HCT116 (cell line): ENCODE measurements at regions not wholly inside any gene's neighbourhood (a gene's known extent, or its start where the extent isn't known, plus 50 kb on each side); places are given as distances from the start of the nearest gene placed in this dataset.

Experiments
- ATAC-seq: fragments of 200-7000 bp; cut with Tn5 transposase; 2 replicates; pipeline ENCODE4 v1.9.1; 2020; ENCODE audit warnings: mild to moderate bottlenecking, moderate library complexity
- BruUV-seq: library from RNA; stranded (reverse); fragments of 400-500 nt; replicated peaks from 2 replicates; lab custom pipeline; 2021; lab: Mats Ljungman, UMichigan
- CTCF ChIA-PET: fragments of 300-600 bp; sonication (Branson Sonifier 250); formaldehyde crosslinking; loops from one replicate; lab custom pipeline; 2021; ENCODE audit warnings: antibody characterized with exemption; lab: Charles Lee
- POLR2A ChIA-PET: fragments of 300-600, 350-600 bp; sonication (Branson Sonifier 250); formaldehyde crosslinking; loops from one replicate; lab custom pipeline; 2021; ENCODE audit warnings: antibody characterized with exemption; lab: Charles Lee
- RAD21 ChIA-PET, 2 experiments: fragments of 300-600 bp; sonication (Branson Sonifier 250); formaldehyde crosslinking; loops; one replicate each; lab custom pipeline; 2023; ENCODE audit warnings: low total read pairs in 2 of 2; ENCODE audit not compliant: uncharacterized antibody in 2 of 2, unreplicated experiment in 2 of 2, low non-redundant PET in 1 of 2; lab: Charles Lee
- DNase-seq: peaks from one replicate; pipeline ENCODE4 v3.0.0-alpha.2; 2010; ENCODE audit warnings: low read depth, low spot score
- H2AFZ ChIP-seq: fragments of 200-600 bp; shearing (Covaris generic), sonication (generic); 2 replicates; pipeline ENCODE4 v1.6.1; 2017; ENCODE audit warnings: low read depth, mixed run types, mixed read lengths, antibody characterized with exemption, low read length; ENCODE audit not compliant: poor library complexity, severe bottlenecking
- H3K27ac ChIP-seq: 2 replicates; pipeline ENCODE4 v1.5.1; 2012; ENCODE audit warnings: low read depth, low read length
- H3K27me3 ChIP-seq: fragments of 200-600 bp; sonication (generic); 2 replicates; pipeline ENCODE4 v1.6.1; 2016; ENCODE audit warnings: mixed run types, low read length, mixed read lengths; ENCODE audit not compliant: insufficient read depth
- H3K36me3 ChIP-seq, 2 experiments: fragments of 200-500 bp in 1 of 2; fragments of 200-600 bp in 1 of 2; sonication (Bioruptor generic) in 1 of 2; sonication (generic) in 1 of 2; 2 replicates each; pipeline versions ENCODE4 v1.5.1 to v1.6.1; 2014 to 2016; ENCODE audit warnings: low read length in 2 of 2, inconsistent platforms in 1 of 2, mixed read lengths in 1 of 2, mixed run types in 1 of 2; ENCODE audit not compliant: insufficient read depth in 2 of 2, control insufficient read depth in 1 of 2
- H3K4me1 ChIP-seq, 2 experiments: fragments of 200-600 bp in 1 of 2; sonication (generic) in 1 of 2; 2 replicates each; pipeline versions ENCODE4 v1.5.1 to v1.6.1; 2012 to 2017; ENCODE audit warnings: low read length in 2 of 2, inconsistent platforms in 1 of 2, mild to moderate bottlenecking in 1 of 2, mixed read lengths in 1 of 2, mixed run types in 1 of 2, moderate library complexity in 1 of 2; ENCODE audit not compliant: insufficient read depth in 2 of 2, control insufficient read depth in 1 of 2
- H3K4me2 ChIP-seq: fragments of 200-600 bp; sonication (generic); 2 replicates; pipeline ENCODE4 v1.6.1; 2017; ENCODE audit warnings: mixed run types, low read length, mixed read lengths
- H3K4me3 ChIP-seq, 2 experiments: fragments of 200-600 bp in 1 of 2; sonication (generic) in 1 of 2; replicated peaks in 1 of 2; 2 replicates each; pipeline ENCODE4 v1.5.1; 2011 to 2016; ENCODE audit warnings: low read length in 2 of 2, control low read depth in 1 of 2, low read depth in 1 of 2, mild to moderate bottlenecking in 1 of 2, mixed read lengths in 1 of 2, mixed run types in 1 of 2
- H3K79me2 ChIP-seq: fragments of 200-600 bp; sonication (generic); 2 replicates; pipeline ENCODE4 v1.6.1; 2017; ENCODE audit warnings: mild to moderate bottlenecking, mixed run types, low read length, moderate library complexity, mixed read lengths; ENCODE audit not compliant: insufficient read depth
- H3K9ac ChIP-seq: fragments of 200-600 bp; sonication (generic); 2 replicates; pipeline ENCODE4 v1.6.1; 2016; ENCODE audit warnings: low read length, mixed read lengths
- H3K9me2 ChIP-seq: fragments of 200-600 bp; sonication (generic), shearing (Covaris generic); 2 replicates; pipeline ENCODE4 v1.6.1; 2017; ENCODE audit warnings: mixed run types, mild to moderate bottlenecking, moderate library complexity; ENCODE audit not compliant: insufficient read depth
- H3K9me3 ChIP-seq, 2 experiments: fragments of 200-500 bp in 1 of 2; fragments of 200-600 bp in 1 of 2; sonication (Bioruptor generic) in 1 of 2; sonication (generic) in 1 of 2; 2 replicates each; pipeline ENCODE4 v1.6.1; 2014 to 2017; ENCODE audit warnings: low read length in 2 of 2, mixed read lengths in 2 of 2, inconsistent platforms in 1 of 2, low read depth in 1 of 2, mild to moderate bottlenecking in 1 of 2, mixed run types in 1 of 2, moderate library complexity in 1 of 2; ENCODE audit not compliant: control insufficient read depth in 1 of 2, insufficient read depth in 1 of 2
- H4K20me1 ChIP-seq: fragments of 200-600 bp; sonication (generic), shearing (Covaris generic); 2 replicates; pipeline ENCODE4 v1.6.1; 2017; ENCODE audit warnings: mixed run types, mild to moderate bottlenecking, moderate library complexity; ENCODE audit not compliant: insufficient read depth
- CBX3 ChIP-seq: IDR thresholded peaks from 2 replicates; pipeline ENCODE4 v1.6.1; 2012; ENCODE audit warnings: low read depth
- CEBPB ChIP-seq: IDR thresholded peaks from 2 replicates; pipeline ENCODE4 v1.6.1; 2012; ENCODE audit warnings: low read depth
- EGR1 ChIP-seq: IDR thresholded peaks from 2 replicates; pipeline ENCODE4 v1.6.1; 2012; ENCODE audit warnings: low read depth
- ELF1 ChIP-seq: IDR thresholded peaks from 2 replicates; pipeline ENCODE4 v1.6.1; 2012; ENCODE audit warnings: low read depth, borderline replicate concordance
- EZH2 ChIP-seq: fragments of 200-600 bp; sonication (generic); IDR thresholded peaks from 2 replicates; pipeline ENCODE4 v1.6.1; 2017; ENCODE audit warnings: antibody characterized with exemption, mixed run types
- EZH2phosphoT487 ChIP-seq: fragments of 200-600 bp; IDR thresholded peaks from 2 replicates; pipeline ENCODE4 v1.6.1; 2018; ENCODE audit warnings: antibody characterized with exemption, borderline replicate concordance
- FOSL1 ChIP-seq: IDR thresholded peaks from 2 replicates; pipeline ENCODE4 v1.6.1; 2012; ENCODE audit warnings: low read depth
- JUND ChIP-seq: IDR thresholded peaks from 2 replicates; pipeline ENCODE4 v1.6.1; 2012
- POLR2AphosphoS5 ChIP-seq: IDR thresholded peaks from 2 replicates; pipeline ENCODE4 v1.6.1; 2011; ENCODE audit warnings: mild to moderate bottlenecking, low read depth, low read length, moderate library complexity
- SIN3A ChIP-seq: IDR thresholded peaks from 2 replicates; pipeline ENCODE4 v1.6.1; 2012; ENCODE audit warnings: low read depth
- SP1 ChIP-seq: IDR thresholded peaks from 2 replicates; pipeline ENCODE4 v1.6.1; 2012; ENCODE audit warnings: low read depth
- SRF ChIP-seq: IDR thresholded peaks from 2 replicates; pipeline ENCODE4 v1.6.1; 2012; ENCODE audit warnings: low read depth
- TCF7L2 ChIP-seq: IDR thresholded peaks from 2 replicates; pipeline ENCODE4 v1.7.0; 2011; ENCODE audit warnings: borderline replicate concordance, inconsistent platforms; ENCODE audit not compliant: insufficient read depth, insufficient read length; ENCODE audit errors: extremely low read depth
- YY1 ChIP-seq: IDR thresholded peaks from 2 replicates; pipeline ENCODE4 v1.6.1; 2011; ENCODE audit warnings: low read length, low read depth, moderate library complexity, mild to moderate bottlenecking; ENCODE audit not compliant: insufficient replicate concordance; ENCODE audit errors: extremely low read depth
- ZFX ChIP-seq: fragments of 450-650 bp; IDR thresholded peaks from 2 replicates; pipeline ENCODE4 v1.6.1; 2017
- ZNF274 ChIP-seq: fragments of 200-500 bp; sonication (Bioruptor generic); IDR thresholded peaks from 2 replicates; pipeline ENCODE4 v1.6.1; 2014; ENCODE audit warnings: mild to moderate bottlenecking, low read depth, low read length, inconsistent platforms
- intact Hi-C: fragments of 100-400 bp; cut with micrococcal nuclease; formaldehyde crosslinking; loops from 2 replicates; pipeline ENCODE4 v1.10.0; 2022
- TF ChIP-seq, protein P1 (sequence below): IDR thresholded peaks from 2 replicates; pipeline ENCODE4 v1.6.1; 2012
- TF ChIP-seq, protein P2 (sequence below): IDR thresholded peaks from 2 replicates; pipeline ENCODE4 v1.6.1; 2011; ENCODE audit warnings: mild to moderate bottlenecking, low read length, moderate library complexity; ENCODE audit not compliant: insufficient replicate concordance; ENCODE audit errors: extremely low read depth
- TF ChIP-seq, protein P3 (sequence below), 3 experiments: fragments of 200-600 bp in 1 of 3; sonication (generic) in 1 of 3; IDR thresholded peaks in 2 of 3; conservative IDR thresholded peaks in 1 of 3; 2 replicates each; pipeline ENCODE4 v1.5.1; 2012 to 2017; ENCODE audit warnings: low read depth in 2 of 3, low read length in 2 of 3, antibody characterized with exemption in 1 of 3, borderline replicate concordance in 1 of 3, control low read depth in 1 of 3, mild to moderate bottlenecking in 1 of 3, mixed read lengths in 1 of 3, mixed run types in 1 of 3, moderate library complexity in 1 of 3; ENCODE audit not compliant: insufficient read depth in 1 of 3
- TF ChIP-seq, protein P4 (sequence below): IDR thresholded peaks from 2 replicates; pipeline ENCODE4 v1.6.1; 2012

DNA sequence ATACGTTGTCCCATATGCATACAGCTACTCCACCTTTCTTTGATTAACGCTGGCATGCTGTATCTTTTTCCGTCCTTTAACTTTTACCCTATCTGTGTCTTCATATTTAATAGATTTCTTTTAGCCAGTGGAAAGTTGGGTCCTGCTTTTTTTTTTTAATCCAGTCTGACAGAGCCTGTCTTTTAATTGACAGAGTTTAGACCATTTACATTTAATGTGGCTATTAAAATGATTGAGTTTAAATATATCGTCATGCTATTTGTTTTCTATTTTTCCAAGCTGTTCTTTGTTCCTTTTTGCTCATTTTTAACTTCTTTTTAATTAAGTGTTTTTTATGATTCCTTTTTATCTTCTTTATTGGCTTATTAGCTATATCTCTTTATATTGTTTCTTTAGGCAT is 217.6 kb upstream of the NEBL start:
- no peaks in the 10 kb centered on the region for H3K4me1 ChIP-seq
- POLR2A ChIA-PET, result no interaction called here
- H4K20me1 ChIP-seq, result no peaks in the 10 kb centered on the region
- no TSS peak for BruUV-seq
- TF ChIP-seq EZH2phosphoT487 (no peak), POLR2AphosphoS5 (no peak), SIN3A (no peak), SRF (no peak), EGR1 (no peak), JUND (no peak), ELF1 (no peak), FOSL1 (no peak), TCF7L2 (no peak), CEBPB (no peak), ZNF274 (no peak), SP1 (no peak), CBX3 (no peak), EZH2 (no peak), ZFX (no peak), YY1 (no peak)
- TF ChIP-seq, protein P1, sequence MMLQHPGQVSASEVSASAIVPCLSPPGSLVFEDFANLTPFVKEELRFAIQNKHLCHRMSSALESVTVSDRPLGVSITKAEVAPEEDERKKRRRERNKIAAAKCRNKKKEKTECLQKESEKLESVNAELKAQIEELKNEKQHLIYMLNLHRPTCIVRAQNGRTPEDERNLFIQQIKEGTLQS, result no peak
- TF ChIP-seq, protein P2, sequence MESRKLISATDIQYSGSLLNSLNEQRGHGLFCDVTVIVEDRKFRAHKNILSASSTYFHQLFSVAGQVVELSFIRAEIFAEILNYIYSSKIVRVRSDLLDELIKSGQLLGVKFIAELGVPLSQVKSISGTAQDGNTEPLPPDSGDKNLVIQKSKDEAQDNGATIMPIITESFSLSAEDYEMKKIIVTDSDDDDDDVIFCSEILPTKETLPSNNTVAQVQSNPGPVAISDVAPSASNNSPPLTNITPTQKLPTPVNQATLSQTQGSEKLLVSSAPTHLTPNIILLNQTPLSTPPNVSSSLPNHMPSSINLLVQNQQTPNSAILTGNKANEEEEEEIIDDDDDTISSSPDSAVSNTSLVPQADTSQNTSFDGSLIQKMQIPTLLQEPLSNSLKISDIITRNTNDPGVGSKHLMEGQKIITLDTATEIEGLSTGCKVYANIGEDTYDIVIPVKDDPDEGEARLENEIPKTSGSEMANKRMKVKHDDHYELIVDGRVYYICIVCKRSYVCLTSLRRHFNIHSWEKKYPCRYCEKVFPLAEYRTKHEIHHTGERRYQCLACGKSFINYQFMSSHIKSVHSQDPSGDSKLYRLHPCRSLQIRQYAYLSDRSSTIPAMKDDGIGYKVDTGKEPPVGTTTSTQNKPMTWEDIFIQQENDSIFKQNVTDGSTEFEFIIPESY, result no peak
- TF ChIP-seq, protein P3, sequence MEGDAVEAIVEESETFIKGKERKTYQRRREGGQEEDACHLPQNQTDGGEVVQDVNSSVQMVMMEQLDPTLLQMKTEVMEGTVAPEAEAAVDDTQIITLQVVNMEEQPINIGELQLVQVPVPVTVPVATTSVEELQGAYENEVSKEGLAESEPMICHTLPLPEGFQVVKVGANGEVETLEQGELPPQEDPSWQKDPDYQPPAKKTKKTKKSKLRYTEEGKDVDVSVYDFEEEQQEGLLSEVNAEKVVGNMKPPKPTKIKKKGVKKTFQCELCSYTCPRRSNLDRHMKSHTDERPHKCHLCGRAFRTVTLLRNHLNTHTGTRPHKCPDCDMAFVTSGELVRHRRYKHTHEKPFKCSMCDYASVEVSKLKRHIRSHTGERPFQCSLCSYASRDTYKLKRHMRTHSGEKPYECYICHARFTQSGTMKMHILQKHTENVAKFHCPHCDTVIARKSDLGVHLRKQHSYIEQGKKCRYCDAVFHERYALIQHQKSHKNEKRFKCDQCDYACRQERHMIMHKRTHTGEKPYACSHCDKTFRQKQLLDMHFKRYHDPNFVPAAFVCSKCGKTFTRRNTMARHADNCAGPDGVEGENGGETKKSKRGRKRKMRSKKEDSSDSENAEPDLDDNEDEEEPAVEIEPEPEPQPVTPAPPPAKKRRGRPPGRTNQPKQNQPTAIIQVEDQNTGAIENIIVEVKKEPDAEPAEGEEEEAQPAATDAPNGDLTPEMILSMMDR (IDR thresholded peaks at IDR 0.05 in 2 of 3, conservative IDR thresholded peaks at IDR 0.05 in 1 of 3; ENCODE audit: borderline replicate concordance in 1 of 3, insufficient read depth in 1 of 3, low read depth in 2 of 3, low read length in 2 of 3), result no peak
- TF ChIP-seq, protein P4, sequence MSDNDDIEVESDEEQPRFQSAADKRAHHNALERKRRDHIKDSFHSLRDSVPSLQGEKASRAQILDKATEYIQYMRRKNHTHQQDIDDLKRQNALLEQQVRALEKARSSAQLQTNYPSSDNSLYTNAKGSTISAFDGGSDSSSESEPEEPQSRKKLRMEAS, result no peak
- TF ChIP-seq, all 23 proteins: peak for 0
- Histone ChIP-seq H3K79me2 (no peaks in the 10 kb centered on the region), H3K9me2 (no peaks in the 10 kb centered on the region), H2AFZ (no peak overlapping the region), H3K36me3 (no peaks in the 10 kb centered on the region), H3K27ac (no peak overlapping the region), H3K27me3 (no peaks in the 10 kb centered on the region), H3K9me3 (no peaks in the 10 kb centered on the region), H3K4me3 (no peak overlapping the region), H3K9ac (no peak overlapping the region), H3K4me2 (no peak overlapping the region)
- ChIA-PET RAD21 (no interaction called here), CTCF (no interaction called here)
- intact Hi-C loops, result no loop called here
- no peak for DNase-seq
- no peak for ATAC-seq
